ENCODE measurements at regions not wholly inside any gene's neighbourhood (a gene's known extent, or its start where the extent isn't known, plus 50 kb on each side); places are given as distances from the start of the nearest gene placed in this dataset.

DNA sequence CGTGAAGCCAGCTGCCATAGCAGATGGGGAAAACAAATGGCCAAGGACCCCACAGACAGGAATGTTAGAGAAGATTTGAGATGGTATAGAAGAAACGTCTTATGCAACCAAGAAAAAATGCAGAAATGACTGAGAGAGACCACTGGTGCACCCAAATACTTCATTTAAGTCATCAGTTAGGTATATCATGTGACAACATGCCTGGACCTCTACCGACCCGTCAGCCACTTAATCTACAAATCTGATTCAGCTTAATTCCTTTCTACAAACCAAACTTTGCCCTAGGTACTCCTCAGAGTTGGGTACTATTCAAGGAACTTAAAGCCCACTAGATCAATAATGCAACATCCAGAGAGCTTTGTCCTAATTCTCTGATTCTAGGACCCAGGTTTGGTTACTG is 126.0 kb upstream of the UBE2E2 start (continued):
- TF ChIP-seq, protein P1, sequence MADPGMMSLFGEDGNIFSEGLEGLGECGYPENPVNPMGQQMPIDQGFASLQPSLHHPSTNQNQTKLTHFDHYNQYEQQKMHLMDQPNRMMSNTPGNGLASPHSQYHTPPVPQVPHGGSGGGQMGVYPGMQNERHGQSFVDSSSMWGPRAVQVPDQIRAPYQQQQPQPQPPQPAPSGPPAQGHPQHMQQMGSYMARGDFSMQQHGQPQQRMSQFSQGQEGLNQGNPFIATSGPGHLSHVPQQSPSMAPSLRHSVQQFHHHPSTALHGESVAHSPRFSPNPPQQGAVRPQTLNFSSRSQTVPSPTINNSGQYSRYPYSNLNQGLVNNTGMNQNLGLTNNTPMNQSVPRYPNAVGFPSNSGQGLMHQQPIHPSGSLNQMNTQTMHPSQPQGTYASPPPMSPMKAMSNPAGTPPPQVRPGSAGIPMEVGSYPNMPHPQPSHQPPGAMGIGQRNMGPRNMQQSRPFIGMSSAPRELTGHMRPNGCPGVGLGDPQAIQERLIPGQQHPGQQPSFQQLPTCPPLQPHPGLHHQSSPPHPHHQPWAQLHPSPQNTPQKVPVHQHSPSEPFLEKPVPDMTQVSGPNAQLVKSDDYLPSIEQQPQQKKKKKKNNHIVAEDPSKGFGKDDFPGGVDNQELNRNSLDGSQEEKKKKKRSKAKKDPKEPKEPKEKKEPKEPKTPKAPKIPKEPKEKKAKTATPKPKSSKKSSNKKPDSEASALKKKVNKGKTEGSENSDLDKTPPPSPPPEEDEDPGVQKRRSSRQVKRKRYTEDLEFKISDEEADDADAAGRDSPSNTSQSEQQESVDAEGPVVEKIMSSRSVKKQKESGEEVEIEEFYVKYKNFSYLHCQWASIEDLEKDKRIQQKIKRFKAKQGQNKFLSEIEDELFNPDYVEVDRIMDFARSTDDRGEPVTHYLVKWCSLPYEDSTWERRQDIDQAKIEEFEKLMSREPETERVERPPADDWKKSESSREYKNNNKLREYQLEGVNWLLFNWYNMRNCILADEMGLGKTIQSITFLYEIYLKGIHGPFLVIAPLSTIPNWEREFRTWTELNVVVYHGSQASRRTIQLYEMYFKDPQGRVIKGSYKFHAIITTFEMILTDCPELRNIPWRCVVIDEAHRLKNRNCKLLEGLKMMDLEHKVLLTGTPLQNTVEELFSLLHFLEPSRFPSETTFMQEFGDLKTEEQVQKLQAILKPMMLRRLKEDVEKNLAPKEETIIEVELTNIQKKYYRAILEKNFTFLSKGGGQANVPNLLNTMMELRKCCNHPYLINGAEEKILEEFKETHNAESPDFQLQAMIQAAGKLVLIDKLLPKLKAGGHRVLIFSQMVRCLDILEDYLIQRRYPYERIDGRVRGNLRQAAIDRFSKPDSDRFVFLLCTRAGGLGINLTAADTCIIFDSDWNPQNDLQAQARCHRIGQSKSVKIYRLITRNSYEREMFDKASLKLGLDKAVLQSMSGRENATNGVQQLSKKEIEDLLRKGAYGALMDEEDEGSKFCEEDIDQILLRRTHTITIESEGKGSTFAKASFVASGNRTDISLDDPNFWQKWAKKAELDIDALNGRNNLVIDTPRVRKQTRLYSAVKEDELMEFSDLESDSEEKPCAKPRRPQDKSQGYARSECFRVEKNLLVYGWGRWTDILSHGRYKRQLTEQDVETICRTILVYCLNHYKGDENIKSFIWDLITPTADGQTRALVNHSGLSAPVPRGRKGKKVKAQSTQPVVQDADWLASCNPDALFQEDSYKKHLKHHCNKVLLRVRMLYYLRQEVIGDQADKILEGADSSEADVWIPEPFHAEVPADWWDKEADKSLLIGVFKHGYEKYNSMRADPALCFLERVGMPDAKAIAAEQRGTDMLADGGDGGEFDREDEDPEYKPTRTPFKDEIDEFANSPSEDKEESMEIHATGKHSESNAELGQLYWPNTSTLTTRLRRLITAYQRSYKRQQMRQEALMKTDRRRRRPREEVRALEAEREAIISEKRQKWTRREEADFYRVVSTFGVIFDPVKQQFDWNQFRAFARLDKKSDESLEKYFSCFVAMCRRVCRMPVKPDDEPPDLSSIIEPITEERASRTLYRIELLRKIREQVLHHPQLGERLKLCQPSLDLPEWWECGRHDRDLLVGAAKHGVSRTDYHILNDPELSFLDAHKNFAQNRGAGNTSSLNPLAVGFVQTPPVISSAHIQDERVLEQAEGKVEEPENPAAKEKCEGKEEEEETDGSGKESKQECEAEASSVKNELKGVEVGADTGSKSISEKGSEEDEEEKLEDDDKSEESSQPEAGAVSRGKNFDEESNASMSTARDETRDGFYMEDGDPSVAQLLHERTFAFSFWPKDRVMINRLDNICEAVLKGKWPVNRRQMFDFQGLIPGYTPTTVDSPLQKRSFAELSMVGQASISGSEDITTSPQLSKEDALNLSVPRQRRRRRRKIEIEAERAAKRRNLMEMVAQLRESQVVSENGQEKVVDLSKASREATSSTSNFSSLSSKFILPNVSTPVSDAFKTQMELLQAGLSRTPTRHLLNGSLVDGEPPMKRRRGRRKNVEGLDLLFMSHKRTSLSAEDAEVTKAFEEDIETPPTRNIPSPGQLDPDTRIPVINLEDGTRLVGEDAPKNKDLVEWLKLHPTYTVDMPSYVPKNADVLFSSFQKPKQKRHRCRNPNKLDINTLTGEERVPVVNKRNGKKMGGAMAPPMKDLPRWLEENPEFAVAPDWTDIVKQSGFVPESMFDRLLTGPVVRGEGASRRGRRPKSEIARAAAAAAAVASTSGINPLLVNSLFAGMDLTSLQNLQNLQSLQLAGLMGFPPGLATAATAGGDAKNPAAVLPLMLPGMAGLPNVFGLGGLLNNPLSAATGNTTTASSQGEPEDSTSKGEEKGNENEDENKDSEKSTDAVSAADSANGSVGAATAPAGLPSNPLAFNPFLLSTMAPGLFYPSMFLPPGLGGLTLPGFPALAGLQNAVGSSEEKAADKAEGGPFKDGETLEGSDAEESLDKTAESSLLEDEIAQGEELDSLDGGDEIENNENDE (IDR thresholded peaks at IDR 0.05; ENCODE audit: insufficient replicate concordance, low read length) = no peak
- no peak for TF ChIP-seq EGR1 (IDR thresholded peaks at IDR 0.05; ENCODE audit: borderline replicate concordance, low read depth, low read length)
- no peak for TF ChIP-seq ATF3 (IDR thresholded peaks at IDR 0.05; ENCODE audit: insufficient read depth, low read depth, low read length)
- TF ChIP-seq BRCA1 (IDR thresholded peaks at IDR 0.05; ENCODE audit: low read depth, low read length) = no peak
- TF ChIP-seq CHD2 (IDR thresholded peaks at IDR 0.05; ENCODE audit: low read length) = no peak
- TF ChIP-seq, protein P2, sequence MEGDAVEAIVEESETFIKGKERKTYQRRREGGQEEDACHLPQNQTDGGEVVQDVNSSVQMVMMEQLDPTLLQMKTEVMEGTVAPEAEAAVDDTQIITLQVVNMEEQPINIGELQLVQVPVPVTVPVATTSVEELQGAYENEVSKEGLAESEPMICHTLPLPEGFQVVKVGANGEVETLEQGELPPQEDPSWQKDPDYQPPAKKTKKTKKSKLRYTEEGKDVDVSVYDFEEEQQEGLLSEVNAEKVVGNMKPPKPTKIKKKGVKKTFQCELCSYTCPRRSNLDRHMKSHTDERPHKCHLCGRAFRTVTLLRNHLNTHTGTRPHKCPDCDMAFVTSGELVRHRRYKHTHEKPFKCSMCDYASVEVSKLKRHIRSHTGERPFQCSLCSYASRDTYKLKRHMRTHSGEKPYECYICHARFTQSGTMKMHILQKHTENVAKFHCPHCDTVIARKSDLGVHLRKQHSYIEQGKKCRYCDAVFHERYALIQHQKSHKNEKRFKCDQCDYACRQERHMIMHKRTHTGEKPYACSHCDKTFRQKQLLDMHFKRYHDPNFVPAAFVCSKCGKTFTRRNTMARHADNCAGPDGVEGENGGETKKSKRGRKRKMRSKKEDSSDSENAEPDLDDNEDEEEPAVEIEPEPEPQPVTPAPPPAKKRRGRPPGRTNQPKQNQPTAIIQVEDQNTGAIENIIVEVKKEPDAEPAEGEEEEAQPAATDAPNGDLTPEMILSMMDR (IDR thresholded peaks at IDR 0.05; ENCODE audit: control extremely low read depth in 1 of 3, insufficient read depth in 1 of 3, low read depth in 1 of 3, low read length in 3 of 3) = no peak
- no peak for TF ChIP-seq JUND (IDR thresholded peaks at IDR 0.05; ENCODE audit: low read length)
- TF ChIP-seq, protein P3, sequence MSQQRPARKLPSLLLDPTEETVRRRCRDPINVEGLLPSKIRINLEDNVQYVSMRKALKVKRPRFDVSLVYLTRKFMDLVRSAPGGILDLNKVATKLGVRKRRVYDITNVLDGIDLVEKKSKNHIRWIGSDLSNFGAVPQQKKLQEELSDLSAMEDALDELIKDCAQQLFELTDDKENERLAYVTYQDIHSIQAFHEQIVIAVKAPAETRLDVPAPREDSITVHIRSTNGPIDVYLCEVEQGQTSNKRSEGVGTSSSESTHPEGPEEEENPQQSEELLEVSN (IDR thresholded peaks at IDR 0.05) = no peak

Data from H1 (cell line).